HL-60 (cell line): ENCODE measurements at regions not wholly inside any gene's neighbourhood (a gene's known extent, or its start where the extent isn't known, plus 50 kb on each side); places are given as distances from the start of the nearest gene placed in this dataset.

Source experiments
- GABPA ChIP-seq: IDR thresholded peaks from 2 replicates; pipeline ENCODE4 v1.6.1; 2012; ENCODE audit warnings: low read depth
- POLR2AphosphoS5 ChIP-seq: IDR thresholded peaks from 2 replicates; pipeline ENCODE4 v1.6.1; 2012; ENCODE audit warnings: low read depth
- TF ChIP-seq, protein P1 (sequence below): IDR thresholded peaks from one replicate; pipeline ENCODE4 v1.5.1; 2011; ENCODE audit warnings: low read length, control low read depth, inconsistent platforms; ENCODE audit not compliant: insufficient read depth
- TF ChIP-seq, protein P2 (sequence below): IDR thresholded peaks from 2 replicates; pipeline ENCODE4 v1.6.1; 2012; ENCODE audit warnings: low read depth; ENCODE audit not compliant: insufficient replicate concordance

GRCh38 chr11:15841931-15842740, 514.2 kb downstream of the SOX6 start:
- TF ChIP-seq, protein P1, sequence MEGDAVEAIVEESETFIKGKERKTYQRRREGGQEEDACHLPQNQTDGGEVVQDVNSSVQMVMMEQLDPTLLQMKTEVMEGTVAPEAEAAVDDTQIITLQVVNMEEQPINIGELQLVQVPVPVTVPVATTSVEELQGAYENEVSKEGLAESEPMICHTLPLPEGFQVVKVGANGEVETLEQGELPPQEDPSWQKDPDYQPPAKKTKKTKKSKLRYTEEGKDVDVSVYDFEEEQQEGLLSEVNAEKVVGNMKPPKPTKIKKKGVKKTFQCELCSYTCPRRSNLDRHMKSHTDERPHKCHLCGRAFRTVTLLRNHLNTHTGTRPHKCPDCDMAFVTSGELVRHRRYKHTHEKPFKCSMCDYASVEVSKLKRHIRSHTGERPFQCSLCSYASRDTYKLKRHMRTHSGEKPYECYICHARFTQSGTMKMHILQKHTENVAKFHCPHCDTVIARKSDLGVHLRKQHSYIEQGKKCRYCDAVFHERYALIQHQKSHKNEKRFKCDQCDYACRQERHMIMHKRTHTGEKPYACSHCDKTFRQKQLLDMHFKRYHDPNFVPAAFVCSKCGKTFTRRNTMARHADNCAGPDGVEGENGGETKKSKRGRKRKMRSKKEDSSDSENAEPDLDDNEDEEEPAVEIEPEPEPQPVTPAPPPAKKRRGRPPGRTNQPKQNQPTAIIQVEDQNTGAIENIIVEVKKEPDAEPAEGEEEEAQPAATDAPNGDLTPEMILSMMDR: no peak
- TF ChIP-seq, protein P2, sequence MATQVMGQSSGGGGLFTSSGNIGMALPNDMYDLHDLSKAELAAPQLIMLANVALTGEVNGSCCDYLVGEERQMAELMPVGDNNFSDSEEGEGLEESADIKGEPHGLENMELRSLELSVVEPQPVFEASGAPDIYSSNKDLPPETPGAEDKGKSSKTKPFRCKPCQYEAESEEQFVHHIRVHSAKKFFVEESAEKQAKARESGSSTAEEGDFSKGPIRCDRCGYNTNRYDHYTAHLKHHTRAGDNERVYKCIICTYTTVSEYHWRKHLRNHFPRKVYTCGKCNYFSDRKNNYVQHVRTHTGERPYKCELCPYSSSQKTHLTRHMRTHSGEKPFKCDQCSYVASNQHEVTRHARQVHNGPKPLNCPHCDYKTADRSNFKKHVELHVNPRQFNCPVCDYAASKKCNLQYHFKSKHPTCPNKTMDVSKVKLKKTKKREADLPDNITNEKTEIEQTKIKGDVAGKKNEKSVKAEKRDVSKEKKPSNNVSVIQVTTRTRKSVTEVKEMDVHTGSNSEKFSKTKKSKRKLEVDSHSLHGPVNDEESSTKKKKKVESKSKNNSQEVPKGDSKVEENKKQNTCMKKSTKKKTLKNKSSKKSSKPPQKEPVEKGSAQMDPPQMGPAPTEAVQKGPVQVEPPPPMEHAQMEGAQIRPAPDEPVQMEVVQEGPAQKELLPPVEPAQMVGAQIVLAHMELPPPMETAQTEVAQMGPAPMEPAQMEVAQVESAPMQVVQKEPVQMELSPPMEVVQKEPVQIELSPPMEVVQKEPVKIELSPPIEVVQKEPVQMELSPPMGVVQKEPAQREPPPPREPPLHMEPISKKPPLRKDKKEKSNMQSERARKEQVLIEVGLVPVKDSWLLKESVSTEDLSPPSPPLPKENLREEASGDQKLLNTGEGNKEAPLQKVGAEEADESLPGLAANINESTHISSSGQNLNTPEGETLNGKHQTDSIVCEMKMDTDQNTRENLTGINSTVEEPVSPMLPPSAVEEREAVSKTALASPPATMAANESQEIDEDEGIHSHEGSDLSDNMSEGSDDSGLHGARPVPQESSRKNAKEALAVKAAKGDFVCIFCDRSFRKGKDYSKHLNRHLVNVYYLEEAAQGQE: no peak
- no peak for TF ChIP-seq GABPA
- no peak for TF ChIP-seq POLR2AphosphoS5
